BLaER1 treated with 17β-estradiol and CSF1 and Interleukin-3, amounts not matched to agents 10 nM and 100 nM (cell line): ENCODE measurements at regions not wholly inside any gene's neighbourhood (a gene's known extent, or its start where the extent isn't known, plus 50 kb on each side); places are given as distances from the start of the nearest gene placed in this dataset.
A peak's percentile ranks its signal among the peaks of the same experiment; 100 is the strongest.
"Not testable (repeated sequence)": the region's sequence is repeated elsewhere in the genome, so short reads cannot be mapped to it uniquely, and the experiment has no call there.

Experiments used
- H3K27ac ChIP-seq, 11 experiments: shearing (Covaris generic); formaldehyde crosslinking; 2 replicates each; pipeline ENCODE4 v1.8.1; 2022
- H3K27me3 ChIP-seq, 11 experiments: shearing (Covaris generic); formaldehyde crosslinking; 2 replicates each; pipeline ENCODE4 v1.8.1; 2022
- H3K36me3 ChIP-seq, 11 experiments: shearing (Covaris generic); formaldehyde crosslinking; 2 replicates each; pipeline ENCODE4 v1.8.1; 2022
- H3K4me1 ChIP-seq, 10 experiments: shearing (Covaris generic); formaldehyde crosslinking; 2 replicates each; pipeline ENCODE4 v1.8.1; 2022
- H3K4me2 ChIP-seq, 11 experiments: shearing (Covaris generic); formaldehyde crosslinking; 2 replicates each; pipeline ENCODE4 v1.8.1; 2022
- H3K4me3 ChIP-seq, 10 experiments: shearing (Covaris generic); formaldehyde crosslinking; 2 replicates each; pipeline ENCODE4 v1.8.1; 2022
- H3K9ac ChIP-seq, 11 experiments: shearing (Covaris generic); formaldehyde crosslinking; 2 replicates each; pipeline ENCODE4 v1.8.1; 2022
- H3K9me3 ChIP-seq, 11 experiments: shearing (Covaris generic); formaldehyde crosslinking; replicated peaks in 1 of 11; 2 replicates each; pipeline ENCODE4 v1.8.1; 2022
- H4K20me1 ChIP-seq, 11 experiments: shearing (Covaris generic); formaldehyde crosslinking; 2 replicates each; pipeline ENCODE4 v1.8.1; 2022
- Cebpa-rat ChIP-seq, 11 experiments: shearing (Covaris generic); IDR thresholded peaks; 2 replicates each; pipeline ENCODE4 v1.8.1; 2022

- Histone ChIP-seq H3K36me3 (no peaks in the 10 kb centered on the region; a peak in 1 of 22 replicates), H3K27ac (no peak overlapping the region), H4K20me1 (no peaks in the 10 kb centered on the region), H3K27me3 (no peaks in the 10 kb centered on the region), H3K9me3 (peaks cover 0 to 36% (median 12%) of the 10 kb centered on the region in 11 experiments; a peak in 13 of 22 replicates), H3K4me1 (peaks cover 0 to 10% (median 0%) of the 10 kb centered on the region in 10 experiments; a peak in 2 of 20 replicates), H3K4me3 (no peak overlapping the region), H3K4me2 (0 out of 22 replicates have a peak overlapping the region, but pooled peaks of 1 of the 11 experiments have one; percentile 9), H3K9ac (no peak overlapping the region)
- TF ChIP-seq Cebpa-rat (IDR thresholded peaks at IDR 0.05) = no peak
Observed at GRCh38 chr5:100659080-100659795, 124.1 kb downstream of the FAM174A start.

GRCh38 chr5:100664140-100664539 is 129.0 kb downstream of the FAM174A start:
- no peaks in the 10 kb centered on the region for H4K20me1 ChIP-seq
- H3K9me3 ChIP-seq = peaks cover 13 to 67% (median 34%) of the 10 kb centered on the region in 11 experiments; a peak in 21 of 22 replicates
- peak overlapping the region in 6 of 11 experiments; percentile 83 to 92 (median 88); a peak in 6 of 22 replicates for H3K27ac ChIP-seq
- 0 out of 22 replicates have a peak overlapping the region, but pooled peaks of 1 of the 11 experiments have one; percentile 56 for H3K4me2 ChIP-seq
- H3K27me3 ChIP-seq = no peaks in the 10 kb centered on the region
- H3K36me3 ChIP-seq = peaks cover 0 to 4% (median 0%) of the 10 kb centered on the region in 11 experiments; a peak in 2 of 22 replicates
- no peak for TF ChIP-seq Cebpa-rat (IDR thresholded peaks at IDR 0.05)
- no peak overlapping the region for H3K9ac ChIP-seq
- peaks cover 4 to 49% (median 21%) of the 10 kb centered on the region in 10 experiments; a peak in 14 of 20 replicates for H3K4me1 ChIP-seq
- no peak overlapping the region for H3K4me3 ChIP-seq

GRCh38 chr5:100667161-100667630 is 132.0 kb downstream of the FAM174A start:
- no peaks in the 10 kb centered on the region for H4K20me1 ChIP-seq
- peaks cover 4 to 43% (median 21%) of the 10 kb centered on the region in 10 experiments; a peak in 14 of 20 replicates for H3K4me1 ChIP-seq

GRCh38 chr5:100668511-100668910 is 133.3 kb downstream of the FAM174A start:
- Histone ChIP-seq H3K4me1 (peaks cover 4 to 43% (median 21%) of the 10 kb centered on the region in 10 experiments; a peak in 14 of 20 replicates), H3K36me3 (peaks cover 0 to 4% (median 0%) of the 10 kb centered on the region in 11 experiments; a peak in 2 of 22 replicates), H3K9ac (peak overlapping the region in 1 of 11 experiments; percentile 72; a peak in 1 of 22 replicates), H3K27ac (peak overlapping the region; percentile 76 to 93 (median 87); a peak in 19 of 22 replicates), H3K4me3 (no peak overlapping the region), H3K27me3 (no peaks in the 10 kb centered on the region), H4K20me1 (no peaks in the 10 kb centered on the region), H3K9me3 (peaks cover 13 to 68% (median 39%) of the 10 kb centered on the region in 11 experiments; a peak in 21 of 22 replicates), H3K4me2 (peak overlapping the region in 6 of 11 experiments; percentile 13 to 67 (median 23); a peak in 6 of 22 replicates)
- TF ChIP-seq Cebpa-rat (IDR thresholded peaks at IDR 0.05) = no peak

More at GRCh38 chr5:100667161-100667630, 132.0 kb downstream of the FAM174A start:
- Histone ChIP-seq H3K27ac (peak overlapping the region; percentile 76 to 93 (median 87)), H3K9me3 (peaks cover 13 to 71% (median 39%) of the 10 kb centered on the region in 11 experiments; a peak in 21 of 22 replicates), H3K27me3 (no peaks in the 10 kb centered on the region), H3K4me3 (peak overlapping the region in 1 of 10 experiments; percentile 5; a peak in 2 of 20 replicates), H3K36me3 (peaks cover 0 to 4% (median 0%) of the 10 kb centered on the region in 11 experiments; a peak in 2 of 22 replicates), H3K4me2 (peak overlapping the region in 10 of 11 experiments; percentile 3 to 67 (median 22); a peak in 15 of 22 replicates), H3K9ac (peak overlapping the region; percentile 5 to 72 (median 51); a peak in 16 of 22 replicates)
- peak in 9 of 11 experiments; percentile 44 to 93 (median 62); a peak in 13 of 22 replicates for TF ChIP-seq Cebpa-rat (IDR thresholded peaks at IDR 0.05)

- peak overlapping the region in 9 of 11 experiments; percentile 4 to 43 (median 18); a peak in 8 of 22 replicates for H3K4me2 ChIP-seq
- no peaks in the 10 kb centered on the region for H3K36me3 ChIP-seq
- no peak for TF ChIP-seq Cebpa-rat (IDR thresholded peaks at IDR 0.05)
- H3K9ac ChIP-seq = no peak overlapping the region
- H3K27me3 ChIP-seq = no peaks in the 10 kb centered on the region
- peaks cover 0 to 24% (median 3%) of the 10 kb centered on the region in 11 experiments; a peak in 13 of 22 replicates for H3K9me3 ChIP-seq
- peaks cover 0 to 13% (median 7%) of the 10 kb centered on the region in 10 experiments; a peak in 11 of 20 replicates for H3K4me1 ChIP-seq
- no peak overlapping the region for H3K27ac ChIP-seq
- H4K20me1 ChIP-seq = no peaks in the 10 kb centered on the region
- H3K4me3 ChIP-seq = no peak overlapping the region
Observed at GRCh38 chr5:100676817-100677631, 141.8 kb downstream of the FAM174A start.

GRCh38 chr5:100682625-100683024 is 147.5 kb downstream of the FAM174A start:
- no peaks in the 10 kb centered on the region for H4K20me1 ChIP-seq
- H3K9me3 ChIP-seq = peaks cover 23 to 40% (median 26%) of the 10 kb centered on the region in 11 experiments
- H3K4me3 ChIP-seq = no peak overlapping the region
- H3K36me3 ChIP-seq = no peaks in the 10 kb centered on the region; a peak in 1 of 22 replicates
- no peak overlapping the region for H3K4me2 ChIP-seq
- H3K9ac ChIP-seq = no peak overlapping the region
- peaks cover 0 to 10% (median 5%) of the 10 kb centered on the region in 10 experiments; a peak in 6 of 20 replicates for H3K4me1 ChIP-seq
- no peaks in the 10 kb centered on the region for H3K27me3 ChIP-seq
- H3K27ac ChIP-seq = no peak overlapping the region
- TF ChIP-seq Cebpa-rat (IDR thresholded peaks at IDR 0.05) = no peak

- Histone ChIP-seq H3K4me2 (peak overlapping the region in 4 of 11 experiments; percentile 16 to 24 (median 20); a peak in 6 of 22 replicates), H3K9ac (no peak overlapping the region)
- TF ChIP-seq Cebpa-rat (IDR thresholded peaks at IDR 0.05) = no peak
Observed at GRCh38 chr5:100683881-100684280, 148.7 kb downstream of the FAM174A start.

GRCh38 chr5:100685122-100685521 is 149.9 kb downstream of the FAM174A start:
- H3K9me3 ChIP-seq = peaks cover 23 to 51% (median 32%) of the 10 kb centered on the region in 11 experiments
- not testable (repeated sequence) for H3K4me1 ChIP-seq, H3K36me3 ChIP-seq, H3K4me2 ChIP-seq, H3K9ac ChIP-seq, H3K27ac ChIP-seq, H4K20me1 ChIP-seq, H3K4me3 ChIP-seq, H3K27me3 ChIP-seq

More at GRCh38 chr5:100683881-100684280, 148.7 kb downstream of the FAM174A start:
- Histone ChIP-seq H3K9me3 (peaks cover 23 to 53% (median 30%) of the 10 kb centered on the region in 11 experiments), H3K27me3 (no peaks in the 10 kb centered on the region), H4K20me1 (no peaks in the 10 kb centered on the region), H3K27ac (no peak overlapping the region), H3K36me3 (no peaks in the 10 kb centered on the region; a peak in 1 of 22 replicates), H3K4me3 (no peak overlapping the region), H3K4me1 (peaks cover 0 to 8% (median 5%) of the 10 kb centered on the region in 10 experiments; a peak in 5 of 20 replicates)

- H3K27me3 ChIP-seq, H4K20me1 ChIP-seq, H3K4me3 ChIP-seq, H3K27ac ChIP-seq, H3K4me2 ChIP-seq, H3K9ac ChIP-seq, H3K4me1 ChIP-seq, H3K36me3 ChIP-seq: not testable (repeated sequence)
- peaks cover 4 to 28% (median 14%) of the 10 kb centered on the region in 11 experiments for H3K9me3 ChIP-seq
Observed at GRCh38 chr5:100688834-100689233, 153.7 kb downstream of the FAM174A start.
